ENCODE measurements at regions not wholly inside any gene's neighbourhood (a gene's known extent, or its start where the extent isn't known, plus 50 kb on each side); places are given as distances from the start of the nearest gene placed in this dataset.
"Not testable (repeated sequence)": the region's sequence is repeated elsewhere in the genome, so short reads cannot be mapped to it uniquely, and the experiment has no call there.

GRCh38 chr2:38482710-38483109, 105.6 kb upstream of the ATL2 start:
- not testable (repeated sequence) for DNase-seq (ENCODE audit: low read depth); H3K36me3 ChIP-seq (ENCODE audit: control insufficient read depth, insufficient read depth, low read length, severe bottlenecking); H3K9ac ChIP-seq (ENCODE audit: low read length); H3K4me3 ChIP-seq (ENCODE audit: low read length); H3K27me3 ChIP-seq (replicated peaks; ENCODE audit: control insufficient read depth, insufficient read depth, low read length); H3K4me1 ChIP-seq (ENCODE audit: control insufficient read depth, insufficient read depth, low read length)
- H3K9me3 ChIP-seq (ENCODE audit: control insufficient read depth, low read length) = peaks cover 15% of the 10 kb centered on the region

- no peak for DNase-seq (ENCODE audit: low read depth)
- peaks cover 4% of the 10 kb centered on the region for H3K27me3 ChIP-seq (replicated peaks; ENCODE audit: control insufficient read depth, insufficient read depth, low read length)
- peaks cover 15% of the 10 kb centered on the region for H3K9me3 ChIP-seq (ENCODE audit: control insufficient read depth, low read length)
- H3K4me3 ChIP-seq (ENCODE audit: low read length) = no peak overlapping the region
- no peaks in the 10 kb centered on the region for H3K4me1 ChIP-seq (ENCODE audit: control insufficient read depth, insufficient read depth, low read length)
- H3K9ac ChIP-seq (ENCODE audit: low read length) = no peak overlapping the region
- peaks cover 5% of the 10 kb centered on the region for H3K36me3 ChIP-seq (ENCODE audit: control insufficient read depth, insufficient read depth, low read length, severe bottlenecking)
These were observed 103.5 kb upstream of the ATL2 start for GRCh38 chr2:38480617-38481016.

GRCh38 chr2:38477006-38477405, 99.9 kb upstream of the ATL2 start:
- no peak overlapping the region for H3K4me3 ChIP-seq (ENCODE audit: low read length)
- H3K9me3 ChIP-seq (ENCODE audit: control insufficient read depth, low read length) = peaks cover 15% of the 10 kb centered on the region
- H3K4me1 ChIP-seq (ENCODE audit: control insufficient read depth, insufficient read depth, low read length) = no peaks in the 10 kb centered on the region
- H3K27me3 ChIP-seq (replicated peaks; ENCODE audit: control insufficient read depth, insufficient read depth, low read length) = peaks cover 10% of the 10 kb centered on the region
- no peak for DNase-seq (ENCODE audit: low read depth)
- peaks cover 5% of the 10 kb centered on the region for H3K36me3 ChIP-seq (ENCODE audit: control insufficient read depth, insufficient read depth, low read length, severe bottlenecking)
- no peak overlapping the region for H3K9ac ChIP-seq (ENCODE audit: low read length)

- Histone ChIP-seq H3K36me3 (ENCODE audit: control insufficient read depth, insufficient read depth, low read length, severe bottlenecking) (no peaks in the 10 kb centered on the region), H3K9ac (ENCODE audit: low read length) (no peak overlapping the region), H3K4me3 (ENCODE audit: low read length) (no peak overlapping the region), H3K9me3 (ENCODE audit: control insufficient read depth, low read length) (peaks cover 7% of the 10 kb centered on the region), H3K4me1 (ENCODE audit: control insufficient read depth, insufficient read depth, low read length) (no peaks in the 10 kb centered on the region), H3K27me3 (replicated peaks; ENCODE audit: control insufficient read depth, insufficient read depth, low read length) (peaks cover 12% of the 10 kb centered on the region)
- no peak for DNase-seq (ENCODE audit: low read depth)
These were observed 98.5 kb upstream of the ATL2 start for GRCh38 chr2:38475567-38475881.

- Histone ChIP-seq H3K4me3 (ENCODE audit: low read length) (no peak overlapping the region), H3K4me1 (ENCODE audit: control insufficient read depth, insufficient read depth, low read length) (no peaks in the 10 kb centered on the region), H3K36me3 (ENCODE audit: control insufficient read depth, insufficient read depth, low read length, severe bottlenecking) (no peaks in the 10 kb centered on the region), H3K27me3 (replicated peaks; ENCODE audit: control insufficient read depth, insufficient read depth, low read length) (peaks cover 12% of the 10 kb centered on the region), H3K9ac (ENCODE audit: low read length) (no peak overlapping the region), H3K9me3 (ENCODE audit: control insufficient read depth, low read length) (peaks cover 1% of the 10 kb centered on the region)
- DNase-seq (ENCODE audit: low read depth) = no peak
These were observed 97.9 kb upstream of the ATL2 start for GRCh38 chr2:38474715-38475566.

- Histone ChIP-seq H3K36me3 (ENCODE audit: control insufficient read depth, insufficient read depth, low read length, severe bottlenecking) (no peaks in the 10 kb centered on the region), H3K9ac (ENCODE audit: low read length) (no peak overlapping the region), H3K9me3 (ENCODE audit: control insufficient read depth, low read length) (no peaks in the 10 kb centered on the region), H3K27me3 (replicated peaks; ENCODE audit: control insufficient read depth, insufficient read depth, low read length) (peaks cover 11% of the 10 kb centered on the region), H3K4me3 (ENCODE audit: low read length) (no peak overlapping the region), H3K4me1 (ENCODE audit: control insufficient read depth, insufficient read depth, low read length) (no peaks in the 10 kb centered on the region)
- no peak for DNase-seq (ENCODE audit: low read depth)
These were observed 97.0 kb upstream of the ATL2 start for GRCh38 chr2:38474021-38474456.

GRCh38 chr2:38473333-38474005, 96.4 kb upstream of the ATL2 start:
- H3K4me1 ChIP-seq (ENCODE audit: control insufficient read depth, insufficient read depth, low read length) = no peaks in the 10 kb centered on the region
- no peaks in the 10 kb centered on the region for H3K36me3 ChIP-seq (ENCODE audit: control insufficient read depth, insufficient read depth, low read length, severe bottlenecking)
- no peak for DNase-seq (ENCODE audit: low read depth)
- no peak overlapping the region for H3K4me3 ChIP-seq (ENCODE audit: low read length)
- H3K9ac ChIP-seq (ENCODE audit: low read length) = no peak overlapping the region
- H3K9me3 ChIP-seq (ENCODE audit: control insufficient read depth, low read length) = no peaks in the 10 kb centered on the region
- H3K27me3 ChIP-seq (replicated peaks; ENCODE audit: control insufficient read depth, insufficient read depth, low read length) = peaks cover 8% of the 10 kb centered on the region

GRCh38 chr2:38470115-38470514, 93.0 kb upstream of the ATL2 start:
- Histone ChIP-seq H3K4me1 (ENCODE audit: control insufficient read depth, insufficient read depth, low read length) (peaks cover 6% of the 10 kb centered on the region), H3K36me3 (ENCODE audit: control insufficient read depth, insufficient read depth, low read length, severe bottlenecking) (no peaks in the 10 kb centered on the region), H3K9ac (ENCODE audit: low read length) (no peak overlapping the region), H3K9me3 (ENCODE audit: control insufficient read depth, low read length) (no peaks in the 10 kb centered on the region), H3K4me3 (ENCODE audit: low read length) (no peak overlapping the region), H3K27me3 (replicated peaks; ENCODE audit: control insufficient read depth, insufficient read depth, low read length) (peaks cover 8% of the 10 kb centered on the region)
- DNase-seq (ENCODE audit: low read depth) = no peak

GRCh38 chr2:38467768-38468455, 90.8 kb upstream of the ATL2 start:
- Histone ChIP-seq H3K4me1 (ENCODE audit: control insufficient read depth, insufficient read depth, low read length) (peaks cover 6% of the 10 kb centered on the region), H3K9ac (ENCODE audit: low read length) (no peak overlapping the region), H3K4me3 (ENCODE audit: low read length) (no peak overlapping the region), H3K36me3 (ENCODE audit: control insufficient read depth, insufficient read depth, low read length, severe bottlenecking) (no peaks in the 10 kb centered on the region), H3K9me3 (ENCODE audit: control insufficient read depth, low read length) (no peaks in the 10 kb centered on the region), H3K27me3 (replicated peaks; ENCODE audit: control insufficient read depth, insufficient read depth, low read length) (peaks cover 5% of the 10 kb centered on the region)
- DNase-seq (ENCODE audit: low read depth) = peak; percentile 14

- H3K4me3 ChIP-seq (ENCODE audit: low read length) = no peak overlapping the region
- H3K4me1 ChIP-seq (ENCODE audit: control insufficient read depth, insufficient read depth, low read length) = peaks cover 13% of the 10 kb centered on the region
- no peaks in the 10 kb centered on the region for H3K9me3 ChIP-seq (ENCODE audit: control insufficient read depth, low read length)
- no peaks in the 10 kb centered on the region for H3K36me3 ChIP-seq (ENCODE audit: control insufficient read depth, insufficient read depth, low read length, severe bottlenecking)
- H3K27me3 ChIP-seq (replicated peaks; ENCODE audit: control insufficient read depth, insufficient read depth, low read length) = peaks cover 3% of the 10 kb centered on the region
- DNase-seq (ENCODE audit: low read depth) = peak; percentile 51
- H3K9ac ChIP-seq (ENCODE audit: low read length) = no peak overlapping the region
These were observed 90.0 kb upstream of the ATL2 start for GRCh38 chr2:38466876-38467767.

Data from adipocyte (in vitro differentiated cells).